ENCODE measurements at regions not wholly inside any gene's neighbourhood (a gene's known extent, or its start where the extent isn't known, plus 50 kb on each side); places are given as distances from the start of the nearest gene placed in this dataset.

- TF ChIP-seq EZH2 (IDR thresholded peaks at IDR 0.05; ENCODE audit: insufficient read depth, poor library complexity, severe bottlenecking) (no peak), EZH2phosphoT487 (IDR thresholded peaks at IDR 0.05; ENCODE audit: insufficient read depth, low read depth) (no peak)
Observed at GRCh38 chr9:129278391-129279237, 100.6 kb upstream of the IER5L start.

All from GM23248 (cell line).